Superior temporal gyrus (tissue), 1 donor: ENCODE measurements at regions not wholly inside any gene's neighbourhood (a gene's known extent, or its start where the extent isn't known, plus 50 kb on each side); places are given as distances from the start of the nearest gene placed in this dataset.

Experiments used
- DNase-seq: peaks from one replicate; pipeline ENCODE4 v3.0.0-alpha.2; 2016; ENCODE audit errors: extremely low spot score

- no peak for DNase-seq
Measured at GRCh38 chr5:135120951-135121350, 86.9 kb upstream of the PITX1 start.

- DNase-seq: no peak
Measured at GRCh38 chr5:135119481-135119880, 85.5 kb upstream of the PITX1 start.

- DNase-seq: no peak
Measured at GRCh38 chr5:135117590-135117989, 83.6 kb upstream of the PITX1 start.

- no peak for DNase-seq
Measured at GRCh38 chr5:135116160-135116561, 82.1 kb upstream of the PITX1 start.

GRCh38 chr5:135115591-135115990 lies 81.6 kb upstream of the PITX1 start:
- DNase-seq: no peak

GRCh38 chr5:135114759-135115158 lies 80.7 kb upstream of the PITX1 start:
- no peak for DNase-seq

- DNase-seq: no peak
Measured at GRCh38 chr5:135112008-135112725, 78.1 kb upstream of the PITX1 start.

GRCh38 chr5:135110785-135111596 lies 77.0 kb upstream of the PITX1 start:
- DNase-seq: no peak

GRCh38 chr5:135108992-135109391 lies 75.0 kb upstream of the PITX1 start:
- no peak for DNase-seq

- no peak for DNase-seq
Measured at GRCh38 chr5:135108569-135108968, 74.5 kb upstream of the PITX1 start.

GRCh38 chr5:135107986-135108385 lies 74.0 kb upstream of the PITX1 start:
- no peak for DNase-seq

GRCh38 chr5:135106610-135107471 lies 72.8 kb upstream of the PITX1 start:
- no peak for DNase-seq

GRCh38 chr5:135106136-135106535 lies 72.1 kb upstream of the PITX1 start:
- no peak for DNase-seq

GRCh38 chr5:135105105-135105484 lies 71.1 kb upstream of the PITX1 start:
- DNase-seq: no peak

GRCh38 chr5:135103575-135103853 lies 69.5 kb upstream of the PITX1 start:
- no peak for DNase-seq

GRCh38 chr5:135102716-135103574 lies 68.9 kb upstream of the PITX1 start:
- DNase-seq: no peak

- no peak for DNase-seq
Measured at GRCh38 chr5:135100431-135100830, 66.4 kb upstream of the PITX1 start.

GRCh38 chr5:135100011-135100410 lies 66.0 kb upstream of the PITX1 start:
- no peak for DNase-seq

GRCh38 chr5:135097390-135097789 lies 63.4 kb upstream of the PITX1 start:
- no peak for DNase-seq

GRCh38 chr5:135095871-135096270 lies 61.8 kb upstream of the PITX1 start:
- no peak for DNase-seq

GRCh38 chr5:135095052-135095715 lies 61.2 kb upstream of the PITX1 start:
- no peak for DNase-seq
